ENCODE measurements at regions not wholly inside any gene's neighbourhood (a gene's known extent, or its start where the extent isn't known, plus 50 kb on each side); places are given as distances from the start of the nearest gene placed in this dataset.

DNA sequence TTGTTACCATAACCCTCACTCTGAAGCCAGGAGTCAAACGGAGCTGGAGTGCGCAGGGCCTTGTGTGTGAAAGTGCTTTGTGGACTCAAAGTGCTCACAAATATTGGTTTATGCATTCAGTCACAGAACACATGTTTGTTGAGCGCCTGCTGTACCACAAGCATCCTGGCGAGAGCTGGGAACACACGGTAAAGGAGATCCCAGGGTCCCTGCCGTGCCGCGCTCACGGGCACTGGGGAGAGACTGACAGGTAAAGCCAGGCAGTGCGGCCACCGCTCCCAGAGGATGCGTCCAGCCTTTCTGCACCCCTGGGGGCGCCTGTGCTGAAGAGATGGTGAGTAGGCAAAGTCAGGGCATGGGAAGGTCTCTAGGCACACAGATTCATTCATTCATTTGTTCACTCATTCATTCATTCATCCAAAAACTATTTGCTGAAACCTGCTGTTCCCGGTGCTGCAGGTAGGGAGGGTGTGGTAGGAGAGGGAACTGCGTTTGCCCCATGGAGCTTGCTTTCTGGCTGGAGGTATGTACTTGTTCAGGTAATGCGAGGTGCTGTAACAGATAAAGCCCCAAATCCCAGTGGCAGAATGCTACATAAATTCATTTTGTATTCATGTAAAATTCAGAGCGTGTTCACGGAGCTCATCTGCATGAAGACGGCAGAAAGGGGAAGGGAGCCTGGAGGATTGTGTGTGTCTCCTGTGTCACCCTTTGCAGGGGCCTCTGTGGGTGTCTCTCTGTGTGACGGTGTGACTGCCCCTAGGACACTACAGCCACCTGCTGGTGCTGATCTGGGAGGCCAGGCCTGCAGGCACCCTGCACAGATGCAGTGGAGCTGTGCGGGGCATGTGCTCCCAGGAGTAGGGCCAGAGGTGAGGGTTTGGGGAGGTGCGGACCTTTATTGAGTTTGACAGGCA, 167.0 kb upstream of the B3GAT1 start (continued):
- TF ChIP-seq ZNF572 (CRISPR knock-in tag; IDR thresholded peaks at IDR 0.05) (no peak), HOXA5 (CRISPR knock-in tag; IDR thresholded peaks at IDR 0.05) (no peak), BRCA1 (CRISPR knock-in tag; IDR thresholded peaks at IDR 0.05) (no peak), ZNF766 (CRISPR knock-in tag; IDR thresholded peaks at IDR 0.05; ENCODE audit: borderline replicate concordance) (no peak)
- TF ChIP-seq, protein P1, sequence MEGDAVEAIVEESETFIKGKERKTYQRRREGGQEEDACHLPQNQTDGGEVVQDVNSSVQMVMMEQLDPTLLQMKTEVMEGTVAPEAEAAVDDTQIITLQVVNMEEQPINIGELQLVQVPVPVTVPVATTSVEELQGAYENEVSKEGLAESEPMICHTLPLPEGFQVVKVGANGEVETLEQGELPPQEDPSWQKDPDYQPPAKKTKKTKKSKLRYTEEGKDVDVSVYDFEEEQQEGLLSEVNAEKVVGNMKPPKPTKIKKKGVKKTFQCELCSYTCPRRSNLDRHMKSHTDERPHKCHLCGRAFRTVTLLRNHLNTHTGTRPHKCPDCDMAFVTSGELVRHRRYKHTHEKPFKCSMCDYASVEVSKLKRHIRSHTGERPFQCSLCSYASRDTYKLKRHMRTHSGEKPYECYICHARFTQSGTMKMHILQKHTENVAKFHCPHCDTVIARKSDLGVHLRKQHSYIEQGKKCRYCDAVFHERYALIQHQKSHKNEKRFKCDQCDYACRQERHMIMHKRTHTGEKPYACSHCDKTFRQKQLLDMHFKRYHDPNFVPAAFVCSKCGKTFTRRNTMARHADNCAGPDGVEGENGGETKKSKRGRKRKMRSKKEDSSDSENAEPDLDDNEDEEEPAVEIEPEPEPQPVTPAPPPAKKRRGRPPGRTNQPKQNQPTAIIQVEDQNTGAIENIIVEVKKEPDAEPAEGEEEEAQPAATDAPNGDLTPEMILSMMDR (CRISPR knock-in tag; IDR thresholded peaks at IDR 0.05) = peak; percentile 66

DNA sequence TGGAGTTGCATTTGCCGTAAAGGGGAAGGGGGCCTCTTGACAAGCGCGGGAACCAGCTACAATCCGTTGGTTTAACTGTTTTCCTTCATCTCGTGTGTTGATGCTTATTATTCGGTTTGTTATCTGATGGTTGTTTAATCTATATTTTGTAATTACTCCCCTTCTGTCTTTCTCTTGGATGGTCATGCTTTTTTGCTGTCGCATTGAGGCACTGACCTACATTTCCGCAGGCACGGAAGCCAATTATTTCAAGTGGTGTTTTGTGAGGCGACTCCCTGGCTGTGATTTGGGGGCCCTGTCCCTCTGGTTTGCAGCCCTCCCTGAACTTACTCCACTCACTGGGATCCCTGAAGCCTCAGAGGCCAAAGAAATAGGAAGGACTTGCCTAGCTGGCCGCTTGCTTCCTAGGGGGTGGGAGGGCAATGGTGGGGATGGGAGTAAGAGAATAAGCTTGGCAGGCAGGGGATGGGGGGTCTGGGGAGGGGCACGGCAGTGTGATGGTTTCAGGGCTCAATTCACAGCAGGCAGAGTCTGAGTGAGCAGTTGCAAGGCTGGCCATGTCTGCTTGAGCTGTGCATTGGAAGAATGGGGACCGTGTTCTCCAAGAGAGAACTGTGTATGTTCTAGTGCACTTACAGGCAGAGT, 165.8 kb upstream of the B3GAT1 start:
- TF ChIP-seq AHR (CRISPR knock-in tag; IDR thresholded peaks at IDR 0.05) = no peak
- no peak for TF ChIP-seq ZNF883 (CRISPR knock-in tag; IDR thresholded peaks at IDR 0.05; ENCODE audit: not compliant biosample characterization)
- no peak for TF ChIP-seq NR2F6 (IDR thresholded peaks at IDR 0.05)
- no peak for TF ChIP-seq NR2F6 (CRISPR knock-in tag; IDR thresholded peaks at IDR 0.05)
- TF ChIP-seq, protein P2, sequence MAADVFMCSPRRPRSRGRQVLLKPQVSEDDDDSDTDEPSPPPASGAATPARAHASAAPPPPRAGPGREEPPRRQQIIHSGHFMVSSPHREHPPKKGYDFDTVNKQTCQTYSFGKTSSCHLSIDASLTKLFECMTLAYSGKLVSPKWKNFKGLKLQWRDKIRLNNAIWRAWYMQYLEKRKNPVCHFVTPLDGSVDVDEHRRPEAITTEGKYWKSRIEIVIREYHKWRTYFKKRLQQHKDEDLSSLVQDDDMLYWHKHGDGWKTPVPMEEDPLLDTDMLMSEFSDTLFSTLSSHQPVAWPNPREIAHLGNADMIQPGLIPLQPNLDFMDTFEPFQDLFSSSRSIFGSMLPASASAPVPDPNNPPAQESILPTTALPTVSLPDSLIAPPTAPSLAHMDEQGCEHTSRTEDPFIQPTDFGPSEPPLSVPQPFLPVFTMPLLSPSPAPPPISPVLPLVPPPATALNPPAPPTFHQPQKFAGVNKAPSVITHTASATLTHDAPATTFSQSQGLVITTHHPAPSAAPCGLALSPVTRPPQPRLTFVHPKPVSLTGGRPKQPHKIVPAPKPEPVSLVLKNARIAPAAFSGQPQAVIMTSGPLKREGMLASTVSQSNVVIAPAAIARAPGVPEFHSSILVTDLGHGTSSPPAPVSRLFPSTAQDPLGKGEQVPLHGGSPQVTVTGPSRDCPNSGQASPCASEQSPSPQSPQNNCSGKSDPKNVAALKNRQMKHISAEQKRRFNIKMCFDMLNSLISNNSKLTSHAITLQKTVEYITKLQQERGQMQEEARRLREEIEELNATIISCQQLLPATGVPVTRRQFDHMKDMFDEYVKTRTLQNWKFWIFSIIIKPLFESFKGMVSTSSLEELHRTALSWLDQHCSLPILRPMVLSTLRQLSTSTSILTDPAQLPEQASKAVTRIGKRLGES (CRISPR knock-in tag; IDR thresholded peaks at IDR 0.05; ENCODE audit: borderline replicate concordance) = no peak
- TF ChIP-seq CAMTA2 (CRISPR knock-in tag; IDR thresholded peaks at IDR 0.05; ENCODE audit: borderline replicate concordance) = no peak
- no peak for TF ChIP-seq ZNF326 (CRISPR knock-in tag; IDR thresholded peaks at IDR 0.05; ENCODE audit: borderline replicate concordance)
- TF ChIP-seq, protein P3, sequence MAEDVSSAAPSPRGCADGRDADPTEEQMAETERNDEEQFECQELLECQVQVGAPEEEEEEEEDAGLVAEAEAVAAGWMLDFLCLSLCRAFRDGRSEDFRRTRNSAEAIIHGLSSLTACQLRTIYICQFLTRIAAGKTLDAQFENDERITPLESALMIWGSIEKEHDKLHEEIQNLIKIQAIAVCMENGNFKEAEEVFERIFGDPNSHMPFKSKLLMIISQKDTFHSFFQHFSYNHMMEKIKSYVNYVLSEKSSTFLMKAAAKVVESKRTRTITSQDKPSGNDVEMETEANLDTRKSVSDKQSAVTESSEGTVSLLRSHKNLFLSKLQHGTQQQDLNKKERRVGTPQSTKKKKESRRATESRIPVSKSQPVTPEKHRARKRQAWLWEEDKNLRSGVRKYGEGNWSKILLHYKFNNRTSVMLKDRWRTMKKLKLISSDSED (CRISPR knock-in tag; IDR thresholded peaks at IDR 0.05) = no peak
- no peak for TF ChIP-seq HNRNPK (IDR thresholded peaks at IDR 0.05; ENCODE audit: low read depth, low read length, poor library complexity, severe bottlenecking)
- no peak for TF ChIP-seq SRY (CRISPR knock-in tag; IDR thresholded peaks at IDR 0.05)
- WGBS (ENCODE audit: low lambda C conversion rate) = 42% methylated on average over 12 of the region's 13 CpGs
- intact Hi-C loops (cut with micrococcal nuclease; ENCODE audit: unreplicated experiment) (no loop called here), in situ Hi-C loops (cut with HindIII; ENCODE audit: extremely low pct_ligation_motif_present, low pct_unique_long_range_greater_than_20kb) (loop anchor here (10.0 kb wide), 1 partner anchor 213 kb away; no protein-coding TSS in a partner anchor)
- ATAC-seq (no peak), FAIRE-seq (no peak), DNase-seq (ENCODE audit: low spot score) (no peak)
- BruUV-seq (replicated peaks) = no TSS peak
- Histone ChIP-seq H3K4me2 (ENCODE audit: low read depth, low read length) (no peak overlapping the region), H3K79me2 (ENCODE audit: insufficient read depth, low read length) (no peaks in the 10 kb centered on the region), H3K27ac (ENCODE audit: extremely low read length, insufficient read depth, low read length) (no peak overlapping the region), H3K4me3 (replicated peaks in 1 of 3; ENCODE audit: insufficient read depth in 1 of 3, low read depth in 2 of 3, low read length in 3 of 3) (no peak overlapping the region), H3K9ac (ENCODE audit: insufficient read depth, low read depth, low read length) (no peak overlapping the region), H3K9me3 (ENCODE audit: low read length) (no peaks in the 10 kb centered on the region), H3K36me3 (replicated peaks in 1 of 2; ENCODE audit: control insufficient read depth in 1 of 2, insufficient read depth in 2 of 2, low read length in 2 of 2) (no peaks in the 10 kb centered on the region), H3K4me1 (ENCODE audit: insufficient read depth, low read length) (peaks cover 5% of the 10 kb centered on the region; the same call in 1 of the 2 replicates), H2AFZ (ENCODE audit: low read length) (no peak overlapping the region), H4K20me1 (ENCODE audit: insufficient read depth, low read length) (0 out of 2 replicates have a peak, but pooled peaks cover 3% of the 10 kb centered on the region), H3K27me3 (ENCODE audit: control insufficient read depth in 1 of 2, insufficient read depth in 2 of 2, low read length in 2 of 2) (peaks cover 4 to 39% of the 10 kb centered on the region in 2 experiments; a peak in 4 of 5 replicates)
- ChIA-PET POLR2A (no interaction called here), CTCF (ENCODE audit: low intra/inter-chr PET ratio, low total read pairs) (no interaction called here)
